ENCODE measurements at regions not wholly inside any gene's neighbourhood (a gene's known extent, or its start where the extent isn't known, plus 50 kb on each side); places are given as distances from the start of the nearest gene placed in this dataset.
"Not testable (repeated sequence)": the region's sequence is repeated elsewhere in the genome, so short reads cannot be mapped to it uniquely, and the experiment has no call there.

DNA sequence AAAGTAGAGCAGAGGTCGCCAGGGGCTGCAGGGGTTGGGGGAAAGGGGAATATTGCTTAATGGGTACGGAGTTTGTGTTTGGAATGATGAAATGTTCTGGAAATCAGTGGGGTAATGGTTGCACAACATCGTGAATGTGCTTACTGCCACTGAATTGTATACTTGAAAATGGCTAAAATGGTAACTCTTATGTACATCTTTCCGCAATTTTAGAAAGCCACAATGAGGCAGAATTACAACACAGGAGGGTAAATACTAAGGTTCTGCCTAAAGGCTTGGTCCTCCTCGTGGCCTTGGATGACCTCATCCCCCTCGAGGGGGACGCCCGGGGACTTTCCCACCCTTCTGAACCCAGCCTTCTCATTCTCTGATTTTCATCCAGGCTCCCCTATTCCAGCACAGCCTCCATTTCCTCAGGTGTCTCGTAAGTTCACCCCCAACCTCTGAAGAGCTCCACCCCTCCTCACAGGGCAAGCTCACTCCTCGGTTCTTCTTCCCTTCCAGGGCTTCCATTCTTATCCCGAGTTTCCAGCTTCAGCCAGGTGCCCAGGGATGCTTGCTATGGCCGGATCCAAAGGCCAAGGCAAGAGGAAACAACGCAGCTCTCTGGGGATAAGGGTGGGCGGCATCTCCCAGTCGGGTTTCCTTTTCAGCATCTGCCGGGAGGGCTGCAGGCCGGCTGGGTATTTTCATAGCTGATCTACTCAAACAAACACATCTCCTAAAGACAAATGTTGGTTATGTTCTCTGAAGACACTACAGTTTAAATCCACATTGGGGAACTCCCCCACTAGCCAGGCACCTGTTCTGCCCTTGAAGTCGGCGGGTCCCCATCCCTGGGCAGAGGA, 71.3 kb upstream of the ACSL1 start:
- Mint-ChIP-seq H3K36me3 (ENCODE audit: low read depth) (no peaks in the 10 kb centered on the region), H3K4me3 (no peak overlapping the region), H3K27me3 (peaks cover 2% of the 10 kb centered on the region), H3K4me1 (ENCODE audit: low read depth) (peaks cover 57% of the 10 kb centered on the region), H3K9me3 (peaks cover 8% of the 10 kb centered on the region), H3K27ac (no peak overlapping the region)
- intact Hi-C loops (cut with micrococcal nuclease): loop anchor here (5.0 kb wide), 2 partner anchors 40 to 70 kb away; partner anchors contain the start of gene ACSL1

DNA sequence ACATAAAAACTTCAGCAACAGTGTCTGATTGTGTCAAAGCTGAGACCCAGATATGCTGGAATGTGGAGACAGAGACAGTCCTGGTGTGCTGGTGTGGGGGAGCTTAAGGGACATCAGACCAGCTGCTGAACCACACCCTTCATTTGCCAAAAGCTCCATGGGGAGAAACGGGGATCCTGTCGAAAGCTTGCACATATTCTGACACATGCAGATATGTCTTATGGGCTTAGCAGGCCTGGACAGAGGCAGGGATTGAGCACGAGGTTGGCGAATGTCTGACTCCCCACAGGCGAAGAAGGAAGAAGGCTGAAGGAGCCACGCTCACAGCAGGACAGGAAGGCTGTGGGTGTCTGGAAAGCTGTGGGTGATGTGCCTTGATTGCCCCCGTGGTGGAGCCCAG, 72.1 kb upstream of the ACSL1 start:
- Mint-ChIP-seq H3K4me3 (no peak overlapping the region), H3K4me1 (ENCODE audit: low read depth) (peaks cover 57% of the 10 kb centered on the region), H3K27me3 (peaks cover 2% of the 10 kb centered on the region), H3K9me3 (peaks cover 8% of the 10 kb centered on the region), H3K27ac (peak overlapping the region; percentile 42), H3K36me3 (ENCODE audit: low read depth) (no peaks in the 10 kb centered on the region)
- intact Hi-C loops (cut with micrococcal nuclease): loop anchor here (5.0 kb wide), 2 partner anchors 41 to 71 kb away; partner anchors contain the start of gene ACSL1

DNA sequence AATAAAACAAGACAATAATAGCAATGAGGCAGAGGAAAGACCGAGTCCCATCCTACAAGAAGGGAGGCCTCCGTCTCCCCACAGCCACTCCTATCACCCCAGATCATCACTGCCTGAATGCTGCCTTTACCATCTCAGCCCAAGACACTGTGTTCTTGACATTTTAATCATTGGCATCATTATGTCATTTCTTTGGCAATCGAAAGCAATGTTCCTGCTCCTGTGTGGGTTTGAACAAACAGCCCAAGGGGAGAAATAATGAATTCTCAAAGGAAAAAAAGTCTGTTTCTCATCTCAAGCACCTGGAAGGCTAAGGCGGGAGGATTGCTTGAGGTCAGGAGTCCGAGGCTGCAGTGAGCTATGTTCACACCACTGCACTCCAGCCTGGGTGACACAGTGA, 73.0 kb upstream of the ACSL1 start:
- no peak overlapping the region for H3K27ac Mint-ChIP-seq
- H3K4me1 Mint-ChIP-seq (ENCODE audit: low read depth): peaks cover 57% of the 10 kb centered on the region
- peaks cover 5% of the 10 kb centered on the region for H3K9me3 Mint-ChIP-seq
- no peak overlapping the region for H3K4me3 Mint-ChIP-seq
- no peaks in the 10 kb centered on the region for H3K36me3 Mint-ChIP-seq (ENCODE audit: low read depth)
- intact Hi-C loops (cut with micrococcal nuclease): loop anchor here (5.0 kb wide), 2 partner anchors 41 to 71 kb away; partner anchors contain the start of gene ACSL1
- H3K27me3 Mint-ChIP-seq: peaks cover 2% of the 10 kb centered on the region

DNA sequence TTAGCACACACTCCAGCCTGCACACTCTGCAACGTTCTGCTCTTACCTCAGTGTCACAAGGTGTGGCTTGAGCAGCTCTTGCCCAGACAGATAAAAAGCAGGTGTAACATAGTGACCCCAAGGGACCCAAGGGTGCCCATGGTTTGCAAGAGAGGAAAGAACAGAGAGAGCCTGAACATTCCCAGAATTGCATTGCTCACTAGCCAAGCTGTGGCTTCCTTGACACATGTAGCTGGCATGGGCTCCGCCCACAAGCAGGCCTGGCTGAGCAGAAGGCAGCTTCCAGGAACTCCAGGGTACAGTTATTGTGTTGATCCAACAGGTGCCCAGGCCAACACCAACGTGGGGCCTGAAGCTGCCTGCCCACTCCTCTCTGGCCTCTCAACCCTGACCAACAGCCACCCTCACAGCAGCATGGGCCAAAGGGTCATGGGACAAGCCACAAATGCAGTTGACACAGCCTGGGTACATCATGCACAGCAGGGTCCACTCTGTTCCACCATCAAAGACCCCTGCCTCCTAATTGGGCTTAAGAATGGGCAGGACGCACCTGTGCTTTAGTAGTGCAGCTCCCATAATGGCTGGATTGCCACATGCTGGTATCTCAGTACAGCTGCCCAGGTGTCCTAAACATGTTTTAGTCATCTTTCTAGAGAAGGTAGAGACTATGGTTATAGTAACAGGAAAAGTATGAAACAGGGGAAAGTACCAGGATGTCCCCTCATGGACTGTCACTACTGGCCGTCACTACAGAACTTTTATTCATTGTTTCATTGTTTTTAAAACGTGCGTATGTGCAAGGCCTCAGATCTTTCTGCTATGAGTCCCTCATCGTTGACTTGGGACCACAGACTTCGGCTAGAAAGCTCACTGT, 73.7 kb upstream of the ACSL1 start:
- Mint-ChIP-seq H3K9me3 (no peaks in the 10 kb centered on the region), H3K4me3 (no peak overlapping the region), H3K36me3 (ENCODE audit: low read depth) (no peaks in the 10 kb centered on the region), H3K4me1 (ENCODE audit: low read depth) (peaks cover 50% of the 10 kb centered on the region), H3K27me3 (no peaks in the 10 kb centered on the region), H3K27ac (no peak overlapping the region)
- intact Hi-C loops (cut with micrococcal nuclease): loop anchor here (5.0 kb wide), 2 partner anchors 42 to 72 kb away; partner anchors contain the start of gene ACSL1

DNA sequence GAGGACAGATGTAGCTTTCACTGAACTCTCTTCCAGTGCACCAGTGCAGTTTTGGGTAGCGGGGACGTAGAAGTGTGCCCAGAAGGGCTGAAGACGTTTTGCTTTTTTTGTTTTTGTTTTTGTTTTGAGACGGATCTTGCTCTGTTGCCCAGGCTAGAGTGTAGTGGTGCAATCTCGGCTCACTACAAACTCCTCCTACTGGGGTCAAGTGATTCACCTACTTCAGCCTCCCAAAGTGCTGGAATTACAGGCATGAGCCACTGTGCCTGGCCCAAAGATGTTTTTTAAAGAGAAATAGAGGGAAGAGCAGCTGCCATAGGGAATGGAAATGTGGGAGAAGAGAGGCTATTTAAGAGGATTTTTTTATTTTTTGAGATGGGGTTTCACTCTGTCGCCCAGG, 74.4 kb upstream of the ACSL1 start:
- Mint-ChIP-seq H3K9me3 (no peaks in the 10 kb centered on the region), H3K4me3 (no peak overlapping the region), H3K4me1 (ENCODE audit: low read depth) (peaks cover 44% of the 10 kb centered on the region), H3K27me3 (no peaks in the 10 kb centered on the region), H3K27ac (no peak overlapping the region), H3K36me3 (ENCODE audit: low read depth) (no peaks in the 10 kb centered on the region)
- intact Hi-C loops (cut with micrococcal nuclease): no loop called here

DNA sequence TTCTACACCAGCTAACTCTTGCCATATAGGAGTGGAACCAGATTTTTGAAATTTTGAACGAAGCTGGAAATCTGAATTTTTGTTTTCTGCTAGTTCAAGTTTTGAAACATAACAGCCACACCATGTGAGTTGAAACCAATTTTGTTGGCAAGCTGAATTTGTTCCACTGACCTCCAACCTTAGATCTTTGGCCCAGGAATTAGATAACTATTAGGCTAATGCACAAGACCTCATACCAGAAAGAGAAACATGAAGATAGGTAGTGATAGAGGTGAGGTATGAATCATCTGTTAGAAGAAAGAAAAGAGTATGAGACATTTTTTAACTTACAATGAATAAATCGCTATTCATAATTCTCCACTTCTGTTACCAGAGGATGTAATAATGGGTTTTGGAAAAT, 76.8 kb upstream of the ACSL1 start:
- Mint-ChIP-seq H3K9me3 (no peaks in the 10 kb centered on the region), H3K4me1 (ENCODE audit: low read depth) (peaks cover 31% of the 10 kb centered on the region), H3K4me3 (no peak overlapping the region), H3K36me3 (ENCODE audit: low read depth) (no peaks in the 10 kb centered on the region), H3K27me3 (no peaks in the 10 kb centered on the region), H3K27ac (no peak overlapping the region)
- intact Hi-C loops (cut with micrococcal nuclease): no loop called here

DNA sequence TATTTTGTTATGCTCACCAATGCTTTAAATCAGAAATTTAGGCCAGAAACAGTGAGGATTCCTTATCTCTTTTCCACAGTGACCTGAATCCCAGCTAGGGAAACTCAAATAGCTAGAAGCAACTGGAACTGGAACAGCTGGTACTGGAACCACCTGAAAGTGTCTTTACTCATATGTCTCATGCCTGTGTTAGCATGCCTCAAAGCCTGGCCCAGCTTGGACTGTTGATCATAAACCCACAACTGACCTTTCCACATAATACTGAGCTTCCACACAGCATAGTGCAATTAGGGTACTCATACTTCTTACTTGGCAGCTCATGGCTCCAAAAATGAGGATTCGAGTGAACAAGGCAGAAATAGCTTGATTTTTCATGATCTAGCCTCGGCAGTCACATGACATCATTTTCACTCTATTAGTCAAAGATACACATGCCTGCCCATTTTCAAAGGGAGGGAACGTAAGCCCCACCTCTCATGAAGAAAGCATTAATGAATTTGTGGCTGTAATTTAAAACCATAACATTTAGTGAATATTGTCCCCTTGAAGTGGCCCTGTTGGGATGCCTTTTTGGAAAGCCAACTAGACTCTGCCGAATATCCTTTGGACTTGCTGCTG, 80.8 kb upstream of the ACSL1 start:
- Mint-ChIP-seq H3K36me3 (ENCODE audit: low read depth) (no peaks in the 10 kb centered on the region), H3K27ac (no peak overlapping the region), H3K27me3 (no peaks in the 10 kb centered on the region), H3K4me1 (ENCODE audit: low read depth) (peaks cover 8% of the 10 kb centered on the region), H3K4me3 (no peak overlapping the region), H3K9me3 (peaks cover 10% of the 10 kb centered on the region)
- intact Hi-C loops (cut with micrococcal nuclease): no loop called here

DNA sequence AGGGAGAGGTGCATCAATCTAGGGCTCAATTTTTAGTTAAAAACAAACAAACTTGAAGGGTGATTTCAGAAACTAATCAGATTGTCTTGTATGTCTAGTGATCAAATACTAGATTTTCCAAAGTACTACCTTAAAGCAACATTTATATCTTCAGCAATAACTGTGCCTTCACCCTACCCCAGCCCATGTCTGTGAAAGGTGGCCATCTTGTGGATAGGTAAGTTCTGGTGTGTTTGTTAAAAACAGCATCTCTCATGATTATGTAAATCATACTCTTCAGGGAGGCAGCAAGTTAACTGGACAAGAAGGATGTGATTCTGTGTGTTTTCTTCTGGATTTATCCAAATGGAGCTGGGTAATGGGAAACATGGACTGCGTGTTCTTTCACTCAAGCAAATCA, 81.4 kb upstream of the ACSL1 start:
- no peaks in the 10 kb centered on the region for H3K36me3 Mint-ChIP-seq (ENCODE audit: low read depth)

DNA sequence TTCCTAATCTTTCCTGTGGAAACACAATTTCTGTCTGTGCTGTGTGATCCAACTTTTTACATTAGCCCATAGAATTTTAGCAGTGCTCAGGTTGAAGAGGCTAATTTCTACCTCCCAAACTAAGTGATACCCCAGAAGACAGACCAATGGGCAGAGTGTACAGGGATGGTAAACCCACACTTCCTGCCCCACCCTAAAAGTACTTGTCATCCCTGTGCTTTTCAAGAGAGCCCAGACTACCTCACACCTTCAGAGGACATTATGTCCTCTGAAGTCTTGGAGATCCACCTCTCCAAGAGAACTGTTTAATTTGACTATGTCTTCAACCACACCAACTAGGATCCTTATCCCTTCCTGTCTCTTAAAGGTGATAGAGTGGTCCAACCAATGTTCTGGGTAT, 82.0 kb upstream of the ACSL1 start:
- Mint-ChIP-seq H3K4me3 (no peak overlapping the region), H3K4me1 (ENCODE audit: low read depth) (peaks cover 8% of the 10 kb centered on the region), H3K27me3 (no peaks in the 10 kb centered on the region), H3K9me3 (peaks cover 22% of the 10 kb centered on the region), H3K27ac (no peak overlapping the region), H3K36me3 (ENCODE audit: low read depth) (no peaks in the 10 kb centered on the region)
- intact Hi-C loops (cut with micrococcal nuclease): no loop called here

More for the DNA sequence above, 81.4 kb upstream of the ACSL1 start:
- Mint-ChIP-seq H3K4me3 (no peak overlapping the region), H3K27ac (no peak overlapping the region), H3K27me3 (no peaks in the 10 kb centered on the region), H3K4me1 (ENCODE audit: low read depth) (peaks cover 8% of the 10 kb centered on the region), H3K9me3 (peaks cover 17% of the 10 kb centered on the region)
- intact Hi-C loops (cut with micrococcal nuclease): no loop called here

DNA sequence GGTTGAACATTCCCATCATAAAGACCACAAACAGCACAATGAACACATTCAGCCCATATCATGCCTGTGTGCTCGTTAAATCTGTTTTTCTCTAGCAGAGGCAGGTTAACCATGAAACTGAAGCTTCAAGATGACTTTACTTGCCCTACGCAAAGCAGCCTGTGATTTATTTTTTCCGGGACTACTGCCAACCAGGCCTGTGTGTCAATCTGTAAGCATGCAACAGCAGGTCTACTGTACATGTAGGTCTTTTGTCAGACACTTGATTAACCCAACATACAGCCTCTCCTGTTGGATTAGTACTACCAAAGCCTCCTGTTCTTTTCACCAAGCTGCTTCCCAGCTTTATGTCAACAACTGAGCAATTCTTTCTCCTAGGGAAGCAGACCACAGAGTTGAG, 85.5 kb upstream of the ACSL1 start:
- intact Hi-C loops (cut with micrococcal nuclease): no loop called here
- no peak overlapping the region for H3K27ac Mint-ChIP-seq
- H3K27me3 Mint-ChIP-seq: no peaks in the 10 kb centered on the region
- peaks cover 42% of the 10 kb centered on the region for H3K9me3 Mint-ChIP-seq
- no peak overlapping the region for H3K4me3 Mint-ChIP-seq
- H3K36me3 Mint-ChIP-seq (ENCODE audit: low read depth): no peaks in the 10 kb centered on the region
- H3K4me1 Mint-ChIP-seq (ENCODE audit: low read depth): peaks cover 8% of the 10 kb centered on the region

DNA sequence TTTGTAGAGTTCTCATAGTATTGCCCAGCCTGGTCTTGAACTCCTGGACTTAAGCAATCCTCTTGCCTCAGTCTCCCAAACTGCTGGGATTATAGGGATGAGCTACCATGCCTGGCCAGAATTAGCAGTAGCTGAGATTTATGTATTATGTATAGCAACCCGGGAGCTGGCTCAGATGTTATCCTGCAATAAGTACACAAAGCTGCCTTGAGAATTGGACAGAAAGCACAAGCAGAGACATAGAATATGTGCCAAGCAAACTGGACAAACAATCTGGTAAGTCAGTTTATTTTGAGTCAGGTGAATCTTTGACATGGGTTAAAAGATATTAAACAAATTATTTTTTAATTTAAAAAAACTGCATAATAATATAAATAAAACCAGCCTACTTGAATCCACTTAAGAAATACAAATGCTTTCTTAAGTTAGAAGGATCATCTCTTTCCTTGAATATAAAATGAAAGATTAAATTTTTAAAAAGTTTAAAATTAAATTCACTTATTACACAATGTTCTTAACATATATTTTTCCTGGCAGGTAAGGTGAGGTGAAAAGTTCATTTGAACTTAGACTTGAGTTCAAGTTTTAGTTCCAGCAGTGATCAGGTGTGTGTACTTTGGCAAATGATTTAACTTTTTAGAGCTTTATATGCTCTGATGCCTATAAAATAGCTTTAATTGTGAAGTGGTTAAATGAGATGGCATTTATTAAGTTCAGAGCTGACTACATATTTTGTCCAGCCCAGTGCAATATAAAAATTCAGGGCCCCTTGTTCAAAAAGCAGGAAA, 87.8 kb upstream of the ACSL1 start:
- Mint-ChIP-seq H3K4me3 (no peak overlapping the region), H3K4me1 (ENCODE audit: low read depth) (no peaks in the 10 kb centered on the region), H3K27me3 (no peaks in the 10 kb centered on the region), H3K9me3 (peaks cover 54% of the 10 kb centered on the region), H3K36me3 (ENCODE audit: low read depth) (no peaks in the 10 kb centered on the region), H3K27ac (no peak overlapping the region)
- intact Hi-C loops (cut with micrococcal nuclease): no loop called here

DNA sequence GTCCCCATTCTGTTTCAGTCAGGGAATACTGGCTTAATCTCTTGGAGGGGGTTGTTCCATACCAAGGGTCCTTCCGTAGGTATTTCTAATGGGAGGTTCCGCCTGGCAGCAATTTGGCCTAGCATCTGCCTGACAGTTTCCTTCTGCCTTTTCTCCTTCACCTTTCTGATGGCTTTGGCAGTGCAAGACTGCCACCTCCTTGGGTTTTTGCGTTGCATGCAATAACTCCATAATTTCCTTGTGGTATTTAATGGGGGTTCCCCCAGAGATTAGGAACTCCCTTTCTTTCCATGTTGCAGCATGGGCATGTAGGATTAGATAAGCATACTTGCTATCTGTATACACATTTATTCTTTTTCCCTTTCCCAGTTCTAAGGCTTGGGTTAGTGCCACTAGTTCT, 93.0 kb upstream of the ACSL1 start:
- H3K4me3 Mint-ChIP-seq; H3K27ac Mint-ChIP-seq; intact Hi-C loops (cut with micrococcal nuclease); H3K36me3 Mint-ChIP-seq (ENCODE audit: low read depth); H3K27me3 Mint-ChIP-seq; H3K4me1 Mint-ChIP-seq (ENCODE audit: low read depth): not testable (repeated sequence)
- H3K9me3 Mint-ChIP-seq: peaks cover 40% of the 10 kb centered on the region

DNA sequence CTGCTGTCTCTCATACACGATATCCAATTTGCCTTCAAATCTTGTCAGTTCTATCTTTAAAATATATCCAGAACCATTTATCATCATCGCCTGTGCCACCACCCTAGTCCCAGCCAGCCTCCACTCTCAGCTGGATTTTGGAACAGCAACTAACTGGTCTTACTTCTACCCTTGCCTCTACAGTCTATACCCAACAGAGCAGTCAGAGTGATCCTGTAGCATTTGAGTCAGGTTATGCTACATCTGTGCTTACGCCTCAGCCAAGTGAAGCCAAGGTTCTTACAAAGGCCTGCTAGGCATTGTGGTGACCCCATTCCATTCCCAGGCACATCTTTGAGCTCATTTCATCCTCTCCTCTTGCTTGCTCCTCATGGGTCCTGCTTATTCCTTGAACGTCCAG, 95.7 kb upstream of the ACSL1 start:
- H3K27me3 Mint-ChIP-seq: no peaks in the 10 kb centered on the region
- H3K27ac Mint-ChIP-seq: no peak overlapping the region
- H3K9me3 Mint-ChIP-seq: peaks cover 25% of the 10 kb centered on the region
- intact Hi-C loops (cut with micrococcal nuclease): no loop called here
- peaks cover 5% of the 10 kb centered on the region for H3K4me1 Mint-ChIP-seq (ENCODE audit: low read depth)
- no peak overlapping the region for H3K4me3 Mint-ChIP-seq
- H3K36me3 Mint-ChIP-seq (ENCODE audit: low read depth): no peaks in the 10 kb centered on the region
